Neural progenitor cell (in vitro differentiated cells): ENCODE measurements at regions not wholly inside any gene's neighbourhood (a gene's known extent, or its start where the extent isn't known, plus 50 kb on each side); places are given as distances from the start of the nearest gene placed in this dataset.

Experiments
- DNase-seq: peaks from one replicate; pipeline ENCODE4 v3.0.0-alpha.2; 2016; ENCODE audit warnings: low spot score
- H2AFZ ChIP-seq: fragments of 200-600 bp; sonication (generic); replicated peaks from 2 replicates; pipeline ENCODE4 v1.6.1; 2016; ENCODE audit warnings: antibody characterized with exemption
- H3F3A ChIP-seq: fragments of 200-600 bp; sonication (generic); 2 replicates; pipeline ENCODE4 v1.6.1; 2016; ENCODE audit warnings: antibody characterized with exemption, low read depth
- H3K27ac ChIP-seq: fragments of 200-600 bp; sonication (generic); 2 replicates; pipeline ENCODE4 v1.5.1; 2016; ENCODE audit warnings: mild to moderate bottlenecking
- H3K27me3 ChIP-seq: fragments of 200-600 bp; sonication (generic); 2 replicates; pipeline ENCODE4 v1.6.1; 2016; ENCODE audit warnings: mild to moderate bottlenecking, moderate library complexity
- H3K36me3 ChIP-seq: fragments of 200-600 bp; sonication (generic); 2 replicates; pipeline ENCODE4 v1.5.1; 2016
- H3K4me1 ChIP-seq: fragments of 200-600 bp; sonication (generic); 2 replicates; pipeline ENCODE4 v1.6.1; 2016; ENCODE audit warnings: mixed run types
- H3K4me2 ChIP-seq: fragments of 200-600 bp; sonication (generic); 2 replicates; pipeline ENCODE4 v1.6.1; 2016
- H3K4me3 ChIP-seq: fragments of 200-600 bp; sonication (generic); 2 replicates; pipeline ENCODE4 v1.5.1; 2016
- H3K79me2 ChIP-seq: fragments of 200-600 bp; sonication (generic); 2 replicates; pipeline ENCODE4 v1.6.1; 2016; ENCODE audit warnings: low read depth
- H3K9ac ChIP-seq: fragments of 200-600 bp; sonication (generic); 2 replicates; pipeline ENCODE4 v1.6.1; 2016
- H3K9me3 ChIP-seq: fragments of 200-600 bp; sonication (generic); 2 replicates; pipeline ENCODE4 v1.5.1; 2016; ENCODE audit warnings: low read depth
- H4K20me1 ChIP-seq: fragments of 200-600 bp; sonication (generic); 2 replicates; pipeline ENCODE4 v1.6.1; 2016; ENCODE audit warnings: low read depth
- H3K27ac Mint-ChIP-seq: 3 replicates; pipeline ENCODE4 v1.8.0; 2021; ENCODE audit warnings: mixed read lengths
- H3K27me3 Mint-ChIP-seq: 2 replicates; pipeline ENCODE4 v1.8.0; 2022; ENCODE audit warnings: low read depth, mild to moderate bottlenecking, inconsistent platforms, moderate library complexity, mixed read lengths; ENCODE audit not compliant: insufficient read depth
- H3K36me3 Mint-ChIP-seq: 3 replicates; pipeline ENCODE4 v1.8.0; 2021; ENCODE audit warnings: mixed read lengths
- H3K4me1 Mint-ChIP-seq: 3 replicates; pipeline ENCODE4 v1.8.0; 2021; ENCODE audit warnings: mixed read lengths
- H3K4me3 Mint-ChIP-seq: 3 replicates; pipeline ENCODE4 v1.8.0; 2021; ENCODE audit warnings: mild to moderate bottlenecking, moderate library complexity, mixed read lengths
- H3K9me3 Mint-ChIP-seq: 3 replicates; pipeline ENCODE4 v1.8.0; 2020; ENCODE audit warnings: mixed read lengths
- CTCF ChIP-seq: fragments of 200-600 bp; sonication (generic); IDR thresholded peaks from 2 replicates; pipeline ENCODE4 v1.5.1; 2017; ENCODE audit warnings: antibody characterized with exemption, mild to moderate bottlenecking
- EZH2 ChIP-seq: fragments of 200-600 bp; sonication (generic); IDR thresholded peaks from 2 replicates; pipeline ENCODE4 v1.6.1; 2017; ENCODE audit warnings: antibody characterized with exemption, mild to moderate bottlenecking, moderate library complexity
- EZH2phosphoT487 ChIP-seq: fragments of 200-600 bp; sonication (generic); IDR thresholded peaks from 2 replicates; pipeline ENCODE4 v1.6.1; 2017; ENCODE audit warnings: antibody characterized with exemption

GRCh38 chr5:39520232-39520572, 95.4 kb upstream of the DAB2 start:
- peaks cover 2% of the 10 kb centered on the region for H3K27me3 Mint-ChIP-seq
- Histone ChIP-seq H3K27me3 (no peaks in the 10 kb centered on the region), H3F3A (no peaks in the 10 kb centered on the region), H3K79me2 (no peaks in the 10 kb centered on the region), H3K9me3 (no peaks in the 10 kb centered on the region), H3K4me3 (no peak overlapping the region), H3K4me2 (no peak overlapping the region), H3K9ac (no peak overlapping the region), H3K4me1 (no peaks in the 10 kb centered on the region), H3K27ac (no peak overlapping the region), H4K20me1 (no peaks in the 10 kb centered on the region), H2AFZ (no peak overlapping the region), H3K36me3 (no peaks in the 10 kb centered on the region)
- H3K9me3 Mint-ChIP-seq, result no peaks in the 10 kb centered on the region
- H3K27ac Mint-ChIP-seq, result no peak overlapping the region
- H3K4me1 Mint-ChIP-seq, result no peaks in the 10 kb centered on the region
- no peak overlapping the region for H3K4me3 Mint-ChIP-seq
- H3K36me3 Mint-ChIP-seq, result no peaks in the 10 kb centered on the region
- DNase-seq, result no peak
- TF ChIP-seq EZH2phosphoT487, result no peak
- no peak for TF ChIP-seq EZH2
- no peak for TF ChIP-seq CTCF

- Histone ChIP-seq H3K27ac (no peak overlapping the region), H3K9me3 (no peaks in the 10 kb centered on the region), H3K4me2 (no peak overlapping the region), H3K79me2 (no peaks in the 10 kb centered on the region), H3K4me3 (no peak overlapping the region), H3K9ac (no peak overlapping the region), H3K4me1 (no peaks in the 10 kb centered on the region), H3K27me3 (no peaks in the 10 kb centered on the region), H3K36me3 (no peaks in the 10 kb centered on the region), H4K20me1 (no peaks in the 10 kb centered on the region), H3F3A (no peaks in the 10 kb centered on the region), H2AFZ (no peak overlapping the region)
- Mint-ChIP-seq H3K4me3 (no peak overlapping the region), H3K27ac (no peak overlapping the region), H3K4me1 (no peaks in the 10 kb centered on the region), H3K9me3 (no peaks in the 10 kb centered on the region), H3K27me3 (peaks cover 2% of the 10 kb centered on the region), H3K36me3 (no peaks in the 10 kb centered on the region)
- TF ChIP-seq CTCF (no peak), EZH2 (no peak), EZH2phosphoT487 (no peak)
- no peak for DNase-seq
These were observed 94.9 kb upstream of the DAB2 start for GRCh38 chr5:39519566-39520231.

- H3K36me3 Mint-ChIP-seq, result no peaks in the 10 kb centered on the region
- Histone ChIP-seq H3K27ac (no peak overlapping the region), H3K4me2 (no peak overlapping the region), H4K20me1 (no peaks in the 10 kb centered on the region), H3K4me1 (no peaks in the 10 kb centered on the region), H3F3A (no peaks in the 10 kb centered on the region), H2AFZ (no peak overlapping the region), H3K4me3 (no peak overlapping the region), H3K9ac (no peak overlapping the region), H3K79me2 (no peaks in the 10 kb centered on the region), H3K9me3 (no peaks in the 10 kb centered on the region), H3K36me3 (no peaks in the 10 kb centered on the region), H3K27me3 (no peaks in the 10 kb centered on the region)
- H3K9me3 Mint-ChIP-seq, result no peaks in the 10 kb centered on the region
- H3K4me1 Mint-ChIP-seq, result no peaks in the 10 kb centered on the region
- H3K27ac Mint-ChIP-seq, result no peak overlapping the region
- H3K4me3 Mint-ChIP-seq, result no peak overlapping the region
- no peak for TF ChIP-seq EZH2
- no peak for TF ChIP-seq CTCF
- TF ChIP-seq EZH2phosphoT487, result no peak
- DNase-seq, result no peak
- peaks cover 2% of the 10 kb centered on the region for H3K27me3 Mint-ChIP-seq
These were observed 94.3 kb upstream of the DAB2 start for GRCh38 chr5:39519079-39519478.
